D341Med (cell line): ENCODE measurements at regions not wholly inside any gene's neighbourhood (a gene's known extent, or its start where the extent isn't known, plus 50 kb on each side); places are given as distances from the start of the nearest gene placed in this dataset.
A peak's percentile ranks its signal among the peaks of the same experiment; 100 is the strongest.
"Not testable (repeated sequence)": the region's sequence is repeated elsewhere in the genome, so short reads cannot be mapped to it uniquely, and the experiment has no call there.

ENCODE experiments used
- DNase-seq: peaks from one replicate; pipeline ENCODE4 v3.0.0; 2012; ENCODE audit warnings: low spot score

GRCh38 chr19:32038021-32038920, 307.1 kb upstream of the ZNF507 start:
- DNase-seq: no peak

GRCh38 chr19:32038961-32039360, 306.4 kb upstream of the ZNF507 start:
- DNase-seq: no peak

GRCh38 chr19:32039440-32039839, 306.0 kb upstream of the ZNF507 start:
- no peak for DNase-seq

DNA sequence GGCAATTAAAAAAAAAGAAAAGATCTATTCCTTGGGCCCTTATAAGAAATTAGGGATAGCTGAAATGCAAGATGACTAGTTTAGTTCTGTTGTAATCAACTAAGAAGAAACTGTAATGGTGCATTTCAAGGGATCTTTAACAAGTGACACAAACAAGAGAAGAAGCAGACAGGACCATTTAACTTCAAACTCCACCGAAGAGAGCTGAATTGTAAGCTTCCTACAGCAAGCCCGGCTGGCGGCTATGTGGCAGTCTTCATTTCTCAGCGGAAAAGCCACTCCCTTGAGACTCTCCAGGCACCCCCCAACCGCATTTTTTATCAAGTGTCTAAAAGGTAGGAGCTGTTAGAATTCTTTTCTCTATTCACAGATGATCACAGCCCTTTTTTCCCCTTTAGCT, 305.2 kb upstream of the ZNF507 start:
- no peak for DNase-seq

DNA sequence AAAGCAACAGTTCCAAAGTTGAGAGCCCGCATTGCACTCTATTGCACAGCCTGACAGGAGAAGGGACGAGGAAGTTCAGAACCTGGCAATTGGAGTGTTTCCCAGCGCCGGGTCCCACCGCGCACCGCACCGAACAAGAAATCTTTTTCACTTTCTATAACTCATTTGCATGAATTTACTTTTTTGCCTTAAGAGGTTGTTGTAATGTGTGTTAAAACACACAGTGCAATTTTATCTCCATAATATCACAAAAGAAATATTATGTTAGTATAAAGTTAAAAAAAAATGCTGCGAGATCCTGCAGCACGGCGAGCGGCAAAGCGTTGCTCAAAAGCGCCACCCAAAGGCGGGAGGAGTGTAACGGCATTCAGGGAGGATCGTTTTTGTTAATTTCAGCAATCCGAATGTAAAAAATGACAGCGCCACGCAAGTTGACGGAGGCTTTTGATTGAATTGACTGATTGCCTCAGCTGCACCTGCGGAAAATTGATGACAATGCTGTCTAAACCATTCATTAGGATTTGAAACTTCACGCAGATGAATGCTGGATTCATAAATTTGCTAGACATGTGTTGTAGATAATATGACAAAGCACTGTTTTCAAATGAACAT, 303.6 kb upstream of the ZNF507 start:
- peak; percentile 81 for DNase-seq

GRCh38 chr19:32047788-32048187, 297.6 kb upstream of the ZNF507 start:
- no peak for DNase-seq

GRCh38 chr19:32053376-32053775, 292.0 kb upstream of the ZNF507 start:
- no peak for DNase-seq

DNA sequence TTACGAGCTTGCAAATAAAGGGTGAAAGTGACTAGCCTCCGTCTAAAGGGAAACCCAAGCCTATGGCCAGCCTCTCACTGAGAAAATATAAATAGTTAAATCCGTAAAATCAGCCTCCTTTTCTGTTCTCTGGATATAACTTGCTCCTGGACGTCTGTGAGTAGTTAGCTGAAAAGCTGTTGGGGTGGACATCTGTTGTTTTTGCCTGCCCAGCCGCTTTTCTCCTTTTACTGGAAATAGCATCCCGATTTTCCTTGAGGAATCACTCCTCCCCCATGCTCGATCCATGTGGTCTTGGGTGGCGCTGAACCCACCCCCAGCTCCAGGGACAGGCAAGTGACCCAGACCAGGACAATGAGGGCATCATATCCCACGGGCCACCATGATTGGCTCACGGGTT, 291.5 kb upstream of the ZNF507 start:
- no peak for DNase-seq

GRCh38 chr19:32058131-32058530, 287.3 kb upstream of the ZNF507 start:
- no peak for DNase-seq

GRCh38 chr19:32061315-32061714, 284.1 kb upstream of the ZNF507 start:
- DNase-seq: no peak

GRCh38 chr19:32063601-32064000, 281.8 kb upstream of the ZNF507 start:
- no peak for DNase-seq

DNA sequence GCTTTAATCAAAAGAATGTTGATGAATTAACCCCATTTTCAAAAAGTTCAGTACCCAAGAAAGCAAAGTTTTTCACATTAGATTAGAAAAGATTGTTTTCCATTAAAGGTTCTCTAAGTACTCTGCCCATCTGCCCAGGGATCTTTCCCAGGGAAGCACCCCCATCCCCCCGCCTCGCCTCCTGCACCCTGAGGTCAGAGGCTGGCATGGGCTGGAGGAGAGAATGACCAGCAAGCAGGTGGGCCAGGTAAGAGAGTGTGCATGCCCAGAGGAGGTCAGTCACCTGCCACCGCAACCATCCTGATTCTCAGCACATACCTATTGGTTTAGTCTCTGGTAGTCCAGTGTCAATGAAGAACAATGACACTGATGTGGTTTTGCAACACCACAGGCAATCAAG, 279.4 kb upstream of the ZNF507 start:
- DNase-seq: no peak

DNA sequence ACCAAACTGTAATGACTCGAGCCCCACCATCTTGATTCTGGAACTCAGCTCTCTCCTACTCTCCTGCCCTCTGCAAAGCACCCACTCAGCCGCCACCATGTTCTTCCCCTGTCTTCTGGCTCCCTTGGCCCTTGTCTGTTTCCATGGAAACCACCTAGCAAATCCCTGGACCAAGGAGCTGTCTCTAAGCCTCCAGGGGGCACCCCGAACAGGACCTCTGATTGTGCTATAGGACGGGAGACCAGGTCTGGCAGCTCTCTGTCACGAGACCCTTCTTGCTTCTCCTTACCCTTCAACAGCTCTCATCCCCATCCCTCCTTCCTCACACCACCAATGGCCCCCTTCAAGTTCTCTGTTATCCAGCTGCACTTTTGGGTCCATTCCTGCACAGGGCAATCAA, 277.7 kb upstream of the ZNF507 start:
- DNase-seq: no peak

GRCh38 chr19:32068793-32069192, 276.6 kb upstream of the ZNF507 start:
- no peak for DNase-seq

GRCh38 chr19:32070101-32070500, 275.3 kb upstream of the ZNF507 start:
- DNase-seq: no peak

- DNase-seq: no peak
Measured at GRCh38 chr19:32082028-32082427, 263.4 kb upstream of the ZNF507 start.

DNA sequence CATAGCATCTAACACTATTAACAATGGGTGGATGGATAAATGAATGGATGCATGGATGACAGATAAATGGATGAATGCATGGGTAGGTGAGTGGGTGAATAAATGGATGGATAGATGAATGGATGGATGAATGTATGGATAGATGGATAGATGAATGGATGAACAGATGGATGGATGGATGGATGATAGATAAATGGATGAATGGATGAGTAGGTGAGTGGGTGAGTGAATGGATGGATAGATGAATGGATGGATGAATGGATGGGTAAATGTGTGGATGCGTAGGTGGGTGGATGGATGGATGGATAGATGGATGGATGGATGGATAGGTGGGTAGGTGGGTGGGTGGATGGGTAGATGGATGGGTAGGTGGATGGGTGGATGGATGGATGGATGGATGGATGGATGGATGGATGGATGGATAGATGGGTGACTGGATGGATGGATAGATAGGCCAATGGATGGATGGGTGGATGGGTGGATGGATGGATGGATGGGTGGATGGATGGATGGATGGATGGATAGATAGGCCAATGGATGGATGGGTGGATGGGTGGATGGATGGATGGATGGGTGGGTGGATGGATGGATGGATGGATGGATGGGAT, 260.6 kb upstream of the ZNF507 start:
- not testable (repeated sequence) for DNase-seq

- no peak for DNase-seq
Measured at GRCh38 chr19:32091241-32091640, 254.2 kb upstream of the ZNF507 start.

DNA sequence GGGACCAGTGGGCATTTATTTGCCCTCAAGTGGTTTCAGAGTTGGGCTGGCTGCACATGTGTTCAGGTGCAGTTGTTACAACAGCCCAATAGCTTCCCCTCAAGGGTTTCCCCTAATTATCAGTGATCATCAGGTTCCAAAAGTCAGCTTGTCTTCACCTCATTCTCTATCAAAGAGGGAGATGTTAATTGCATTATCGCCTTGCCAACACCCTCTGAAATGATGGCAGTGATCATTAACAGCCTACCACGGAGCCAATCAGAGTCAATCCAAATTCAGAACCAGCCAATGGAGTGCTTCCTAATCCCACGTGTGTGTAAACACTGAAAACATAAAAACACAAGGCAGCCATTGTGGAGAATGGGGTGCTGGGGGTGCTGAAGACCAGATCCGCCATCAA, 248.4 kb upstream of the ZNF507 start:
- no peak for DNase-seq

DNA sequence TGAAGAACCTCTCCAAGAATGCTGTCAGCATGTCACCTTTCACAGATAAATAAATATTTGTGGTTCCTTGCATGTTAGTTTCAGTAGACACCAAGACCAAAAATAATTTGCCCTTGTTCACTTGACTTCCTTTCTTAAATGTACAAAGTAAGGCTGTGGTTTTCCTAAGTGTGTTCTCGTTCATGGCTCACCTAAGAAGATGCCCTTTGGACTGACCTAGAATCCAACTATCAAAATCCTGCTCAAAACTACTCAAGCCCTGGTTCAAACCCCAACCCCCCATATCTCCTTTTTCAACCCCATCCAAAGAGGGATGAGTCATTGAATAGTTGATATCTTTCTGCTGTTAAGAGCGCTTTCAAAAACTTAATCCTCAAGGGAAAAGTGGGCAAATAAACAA, 247.8 kb upstream of the ZNF507 start:
- DNase-seq: no peak

DNA sequence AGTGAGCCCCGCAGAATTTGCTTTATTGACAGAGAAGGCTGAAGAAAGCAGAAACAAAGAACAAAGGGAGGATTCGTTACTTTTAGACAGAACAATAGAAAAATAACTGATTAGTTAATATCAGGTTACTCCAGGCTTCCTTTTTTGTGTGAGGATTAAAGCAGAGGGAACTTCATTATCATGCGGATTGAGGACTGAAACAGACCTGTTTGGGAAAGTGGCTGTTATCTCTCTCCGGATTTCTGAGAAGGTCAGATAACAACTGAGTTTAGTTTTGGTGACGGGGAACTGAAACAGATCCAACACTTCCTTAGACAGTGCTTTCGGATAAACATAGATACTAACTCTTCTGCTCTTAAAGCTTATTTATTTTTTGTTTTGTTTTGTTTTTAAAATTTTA, 246.4 kb upstream of the ZNF507 start:
- DNase-seq: no peak

GRCh38 chr19:32101206-32101605, 244.2 kb upstream of the ZNF507 start:
- no peak for DNase-seq

- DNase-seq: no peak
Measured at GRCh38 chr19:32103541-32103940, 241.9 kb upstream of the ZNF507 start.
